ENCODE measurements at regions not wholly inside any gene's neighbourhood (a gene's known extent, or its start where the extent isn't known, plus 50 kb on each side); places are given as distances from the start of the nearest gene placed in this dataset.

DNA sequence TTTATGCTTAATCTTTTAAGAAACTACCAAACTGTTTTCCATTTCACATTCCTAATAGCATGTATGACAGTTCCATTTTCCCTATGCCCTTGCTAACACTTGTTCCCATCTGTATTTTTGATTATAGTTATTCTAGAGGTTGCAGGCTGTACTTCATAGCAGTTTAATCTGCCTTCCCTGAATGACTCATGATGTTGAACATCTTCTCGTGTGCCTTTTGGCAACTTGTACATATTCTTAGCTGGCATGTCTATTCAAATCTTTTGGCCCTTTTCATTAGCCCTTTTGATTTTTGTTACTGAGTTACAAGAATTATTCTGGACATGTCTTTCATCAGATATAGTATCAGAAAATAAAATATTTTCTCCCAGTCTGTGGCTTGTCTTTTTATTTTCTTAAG lies 320.3 kb downstream of the DIRAS2 start:
- Mint-ChIP-seq H3K4me1 (no peaks in the 10 kb centered on the region), H3K4me3 (no peak overlapping the region), H3K27ac (no peak overlapping the region), H3K36me3 (no peaks in the 10 kb centered on the region), H3K9me3 (no peaks in the 10 kb centered on the region), H3K27me3 (peaks cover 13% of the 10 kb centered on the region)

DNA sequence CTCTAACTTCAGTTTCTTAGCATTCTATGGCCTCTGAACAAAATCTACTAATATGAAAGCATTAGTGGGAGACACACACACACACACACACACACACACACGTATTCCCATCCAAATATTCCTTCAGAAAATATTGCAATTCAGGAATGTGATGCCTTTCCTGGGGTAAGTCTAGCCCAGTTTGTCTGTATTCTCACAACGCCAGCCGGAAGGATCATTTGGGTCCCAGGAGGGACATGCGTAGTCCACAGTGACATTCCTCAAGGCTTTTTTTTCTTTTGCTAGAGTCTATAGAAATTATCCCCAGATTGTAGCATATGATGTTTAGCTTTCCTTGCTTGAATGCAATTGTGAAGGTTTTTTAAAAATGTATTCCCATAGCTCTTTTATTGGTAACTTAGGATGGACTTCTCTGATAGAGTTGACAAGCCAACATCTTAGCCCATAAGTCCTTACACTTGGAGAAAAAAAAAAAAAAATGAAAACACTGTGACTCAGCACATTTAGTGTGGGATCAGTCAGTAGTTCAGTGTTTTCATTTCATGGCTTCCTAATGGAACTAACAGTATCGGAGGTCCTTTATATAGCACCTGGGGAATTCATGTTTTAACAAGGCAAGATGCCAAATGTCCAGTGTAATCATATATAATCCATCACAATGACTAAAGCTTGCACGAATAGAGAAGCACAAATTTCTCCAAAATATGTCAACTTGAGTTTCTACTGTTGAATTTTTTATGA lies 316.5 kb downstream of the DIRAS2 start:
- H3K9me3 Mint-ChIP-seq: no peaks in the 10 kb centered on the region
- no peak overlapping the region for H3K4me3 Mint-ChIP-seq
- no peaks in the 10 kb centered on the region for H3K4me1 Mint-ChIP-seq

DNA sequence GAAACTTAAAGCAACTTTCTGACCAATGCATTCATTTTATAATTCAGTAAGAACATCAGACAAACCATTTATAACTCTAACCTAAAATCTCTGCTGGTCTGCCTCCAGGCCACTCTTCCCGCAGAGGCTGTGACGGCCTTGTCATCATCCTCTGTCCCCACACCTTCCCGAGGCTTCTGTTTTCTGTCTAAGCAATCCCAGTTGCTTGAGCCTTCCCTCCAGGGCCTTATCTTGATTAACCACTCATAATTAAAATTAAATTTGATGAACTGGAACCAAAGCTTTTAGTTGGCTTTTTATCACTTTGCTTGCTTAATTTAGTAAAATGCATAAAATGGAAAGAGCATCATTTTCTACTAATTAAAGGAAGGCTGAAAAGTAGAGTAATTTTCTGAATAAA lies 312.4 kb downstream of the DIRAS2 start:
- Mint-ChIP-seq H3K9me3 (no peaks in the 10 kb centered on the region), H3K27me3 (peaks cover 37% of the 10 kb centered on the region), H3K4me1 (no peaks in the 10 kb centered on the region)

More for the DNA sequence above, 316.5 kb downstream of the DIRAS2 start:
- no peaks in the 10 kb centered on the region for H3K36me3 Mint-ChIP-seq
- peaks cover 17% of the 10 kb centered on the region for H3K27me3 Mint-ChIP-seq
- no peak overlapping the region for H3K27ac Mint-ChIP-seq

DNA sequence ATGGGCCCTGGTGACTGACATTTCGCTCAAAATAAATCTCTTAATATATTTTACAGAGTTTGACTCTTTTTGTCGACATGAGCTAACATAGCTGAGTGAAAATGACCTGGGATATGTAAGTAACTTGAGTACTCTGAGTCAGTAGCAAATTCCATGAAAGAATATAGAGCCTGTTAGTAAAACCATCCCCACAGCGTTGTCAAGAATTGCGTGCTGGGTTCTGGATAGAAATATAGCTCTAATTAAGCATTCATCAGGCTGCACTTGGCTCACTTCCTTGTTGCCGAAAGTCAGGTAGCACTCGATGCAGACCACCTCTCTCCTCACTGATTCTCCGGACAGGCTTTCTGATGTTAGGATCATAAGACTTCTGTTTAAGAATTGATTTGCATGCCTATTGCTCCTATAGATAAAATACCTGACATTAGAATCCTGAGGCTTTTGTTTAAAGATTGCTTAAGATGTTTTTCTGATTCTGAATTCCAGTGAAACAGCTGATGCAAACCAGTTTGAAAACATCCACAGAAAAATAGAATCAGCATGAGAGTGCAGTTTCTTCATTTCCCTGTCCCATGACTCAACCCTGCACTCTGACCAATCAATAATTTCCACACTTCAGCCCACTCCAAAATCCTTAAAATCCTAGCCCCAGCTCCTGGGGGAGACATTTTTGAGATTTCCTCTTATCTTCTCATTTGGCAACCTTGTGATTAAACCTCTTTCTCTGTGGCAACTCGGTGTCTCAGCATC lies 310.6 kb downstream of the DIRAS2 start:
- Mint-ChIP-seq H3K4me1 (no peaks in the 10 kb centered on the region), H3K9me3 (no peaks in the 10 kb centered on the region), H3K36me3 (peaks cover 2% of the 10 kb centered on the region), H3K4me3 (no peak overlapping the region), H3K27me3 (peaks cover 34% of the 10 kb centered on the region), H3K27ac (no peak overlapping the region)

More for the DNA sequence above, 312.4 kb downstream of the DIRAS2 start:
- no peak overlapping the region for H3K4me3 Mint-ChIP-seq
- H3K27ac Mint-ChIP-seq: no peak overlapping the region
- peaks cover 2% of the 10 kb centered on the region for H3K36me3 Mint-ChIP-seq

DNA sequence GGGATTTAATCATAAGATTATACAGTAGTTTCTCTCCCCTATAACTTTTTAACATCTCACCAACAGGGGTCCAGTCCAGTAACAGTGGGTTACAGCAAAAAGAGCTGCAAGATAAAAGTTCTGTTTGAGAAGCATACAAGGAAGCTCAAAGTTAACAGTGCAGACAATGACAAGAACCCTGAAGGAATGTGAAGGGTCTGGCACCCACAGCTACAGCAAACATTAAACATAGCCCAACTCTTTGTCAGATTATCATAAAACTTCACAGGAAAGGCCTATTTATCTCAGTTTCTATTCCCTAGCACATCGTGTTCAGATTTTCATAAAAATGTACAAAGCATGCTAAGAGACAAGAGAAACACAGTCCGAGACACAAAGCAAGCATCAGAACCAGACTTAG lies 309.4 kb downstream of the DIRAS2 start:
- no peaks in the 10 kb centered on the region for H3K9me3 Mint-ChIP-seq
- peaks cover 30% of the 10 kb centered on the region for H3K27me3 Mint-ChIP-seq
- no peak overlapping the region for H3K27ac Mint-ChIP-seq
- peaks cover 2% of the 10 kb centered on the region for H3K36me3 Mint-ChIP-seq
- no peaks in the 10 kb centered on the region for H3K4me1 Mint-ChIP-seq
- H3K4me3 Mint-ChIP-seq: no peak overlapping the region

DNA sequence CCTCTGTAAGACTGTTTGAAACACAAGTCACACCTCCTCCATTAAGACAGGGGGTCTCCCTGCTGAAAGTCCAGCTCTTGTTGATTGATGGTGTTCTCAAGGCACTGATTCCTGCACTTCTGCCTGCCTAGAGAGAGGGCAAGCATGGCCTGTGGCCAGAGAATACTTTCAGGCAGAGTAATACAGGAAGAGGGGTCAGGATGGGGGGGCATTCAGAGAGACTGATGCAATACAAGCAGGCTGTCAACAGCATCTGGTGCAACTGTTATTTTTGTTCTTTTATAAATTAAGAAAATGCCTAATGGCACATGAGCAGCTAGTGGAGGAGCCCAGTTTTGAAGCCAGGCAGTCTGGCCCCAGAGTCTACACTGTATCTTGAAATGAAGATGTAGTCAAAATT lies 302.2 kb downstream of the DIRAS2 start:
- no peaks in the 10 kb centered on the region for H3K4me1 Mint-ChIP-seq
- H3K36me3 Mint-ChIP-seq: no peaks in the 10 kb centered on the region
- H3K27ac Mint-ChIP-seq: no peak overlapping the region
- H3K27me3 Mint-ChIP-seq: peaks cover 8% of the 10 kb centered on the region
- no peak overlapping the region for H3K4me3 Mint-ChIP-seq
- peaks cover 5% of the 10 kb centered on the region for H3K9me3 Mint-ChIP-seq

DNA sequence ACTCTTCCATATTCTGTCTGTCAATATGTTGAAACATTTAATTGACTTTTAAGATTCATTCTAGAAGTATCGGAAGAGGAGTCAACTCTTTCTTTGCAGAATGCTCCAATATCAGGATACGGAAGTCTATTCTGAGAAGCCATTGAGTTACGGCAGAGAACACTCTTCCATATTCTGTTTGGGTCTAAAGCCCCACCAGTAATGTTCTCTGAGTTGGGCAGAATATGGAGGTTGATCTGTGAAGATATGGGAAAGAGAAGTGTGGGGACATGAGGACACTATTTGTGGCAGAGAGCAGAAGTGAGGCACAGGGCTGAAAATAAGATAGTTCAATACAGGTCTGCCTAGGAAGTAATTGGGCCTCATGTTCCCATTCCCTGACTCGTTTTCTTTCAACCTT lies 300.0 kb downstream of the DIRAS2 start:
- Mint-ChIP-seq H3K4me3 (no peak overlapping the region), H3K4me1 (no peaks in the 10 kb centered on the region), H3K9me3 (peaks cover 5% of the 10 kb centered on the region), H3K27ac (no peak overlapping the region), H3K36me3 (no peaks in the 10 kb centered on the region), H3K27me3 (peaks cover 12% of the 10 kb centered on the region)

DNA sequence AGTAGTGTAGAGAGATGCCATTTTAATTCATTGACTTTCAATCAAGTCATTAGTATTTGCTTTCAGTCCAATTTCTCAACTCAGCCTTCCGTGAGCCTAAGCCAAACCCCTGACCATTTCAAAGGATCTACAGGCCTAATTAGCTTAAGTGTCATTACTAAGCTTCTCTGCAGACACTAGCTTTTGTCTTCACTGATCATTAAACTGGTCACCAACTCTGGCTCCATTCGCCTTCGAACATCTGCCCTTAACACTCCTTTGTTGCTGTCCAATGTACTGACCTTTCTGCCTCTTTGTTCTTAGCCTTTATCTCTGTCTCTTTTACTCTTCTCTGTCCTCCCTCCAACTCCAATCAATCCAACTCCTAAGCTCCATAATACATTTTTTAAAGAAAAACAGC lies 299.3 kb downstream of the DIRAS2 start:
- H3K27me3 Mint-ChIP-seq: peaks cover 17% of the 10 kb centered on the region
- peaks cover 5% of the 10 kb centered on the region for H3K9me3 Mint-ChIP-seq
- H3K27ac Mint-ChIP-seq: no peak overlapping the region
- H3K4me3 Mint-ChIP-seq: no peak overlapping the region
- H3K36me3 Mint-ChIP-seq: no peaks in the 10 kb centered on the region
- H3K4me1 Mint-ChIP-seq: no peaks in the 10 kb centered on the region

DNA sequence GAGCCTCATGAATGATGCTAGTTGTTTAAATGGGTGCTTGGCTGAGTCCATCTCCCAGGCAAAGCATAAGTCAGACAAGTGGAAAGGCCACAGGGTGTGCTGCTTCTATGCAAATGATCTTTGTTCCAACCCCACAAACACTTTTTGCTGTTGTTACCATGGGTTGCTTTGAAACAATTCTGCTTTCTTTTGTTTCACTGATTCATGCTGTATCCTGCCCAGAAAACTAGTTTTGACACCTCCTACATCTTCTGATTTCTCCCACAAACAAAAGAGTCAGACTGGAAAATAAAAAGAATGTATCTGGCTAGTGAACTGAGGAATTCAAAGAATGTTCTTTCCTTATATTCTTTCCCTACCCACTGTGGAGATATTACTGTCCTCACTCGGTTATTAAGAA lies 298.6 kb downstream of the DIRAS2 start:
- Mint-ChIP-seq H3K9me3 (peaks cover 5% of the 10 kb centered on the region), H3K4me1 (no peaks in the 10 kb centered on the region), H3K27me3 (peaks cover 17% of the 10 kb centered on the region), H3K27ac (no peak overlapping the region), H3K4me3 (no peak overlapping the region), H3K36me3 (no peaks in the 10 kb centered on the region)

DNA sequence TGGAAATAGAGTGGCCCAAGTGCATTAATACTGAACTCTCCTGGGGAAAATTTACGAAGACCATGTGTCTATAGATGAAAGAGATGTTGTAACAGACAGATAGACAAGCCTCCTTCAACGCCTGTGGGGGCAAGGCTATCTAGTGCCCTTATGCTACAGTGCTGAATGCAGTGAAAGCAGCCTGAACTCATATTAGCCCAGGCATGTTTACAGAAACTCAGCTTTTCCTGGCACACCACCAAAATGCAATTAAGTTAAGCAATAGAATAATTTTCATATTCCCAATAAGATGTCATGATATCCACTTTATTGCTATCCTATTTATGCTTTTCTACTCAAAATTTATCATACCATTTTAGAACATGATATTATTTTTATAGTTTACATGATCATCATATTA lies 277.0 kb downstream of the DIRAS2 start:
- Mint-ChIP-seq H3K4me1 (no peaks in the 10 kb centered on the region), H3K36me3 (no peaks in the 10 kb centered on the region), H3K4me3 (no peak overlapping the region), H3K27me3 (peaks cover 22% of the 10 kb centered on the region), H3K9me3 (no peaks in the 10 kb centered on the region), H3K27ac (no peak overlapping the region)

DNA sequence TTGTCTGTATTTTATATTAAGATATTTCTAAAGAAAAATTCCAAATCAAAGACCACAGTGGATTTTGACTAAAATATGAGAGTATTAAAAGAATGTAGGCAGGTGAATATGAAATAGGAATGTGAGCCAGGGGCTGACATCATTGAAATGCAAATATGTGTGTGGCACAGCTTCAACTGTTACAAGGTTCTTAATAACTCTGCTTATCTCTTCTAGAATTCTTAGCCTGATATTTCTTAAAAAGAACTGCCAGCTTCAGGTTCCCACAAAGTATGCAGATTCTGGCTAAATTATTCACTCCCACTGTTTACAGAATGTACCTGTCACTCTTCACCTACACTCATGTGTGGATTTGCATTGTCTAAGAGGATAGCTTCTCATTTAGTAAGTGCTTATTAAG lies 274.4 kb downstream of the DIRAS2 start:
- peaks cover 20% of the 10 kb centered on the region for H3K27me3 Mint-ChIP-seq
- no peaks in the 10 kb centered on the region for H3K4me1 Mint-ChIP-seq
- no peak overlapping the region for H3K27ac Mint-ChIP-seq
- H3K36me3 Mint-ChIP-seq: no peaks in the 10 kb centered on the region
- no peak overlapping the region for H3K4me3 Mint-ChIP-seq
- H3K9me3 Mint-ChIP-seq: no peaks in the 10 kb centered on the region

DNA sequence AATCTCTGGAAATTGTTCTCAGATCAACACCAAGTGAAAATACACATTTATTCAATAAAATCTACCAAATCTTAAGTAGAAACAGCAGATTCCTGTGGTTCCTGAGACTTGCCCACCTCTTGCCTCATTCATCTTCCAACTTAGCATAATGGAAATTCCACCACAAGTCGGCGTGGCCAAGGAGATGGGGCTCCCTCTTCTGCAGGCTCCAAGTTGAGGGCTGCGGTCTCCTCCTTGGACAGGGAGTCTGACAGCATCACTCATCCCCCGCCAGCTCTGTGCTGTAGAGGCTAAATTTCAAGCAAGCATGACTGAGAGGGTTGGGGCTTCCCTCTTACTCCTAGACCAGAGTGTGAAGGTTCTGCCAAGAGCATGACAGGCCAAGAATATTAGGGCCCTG lies 273.7 kb downstream of the DIRAS2 start:
- Mint-ChIP-seq H3K4me3 (no peak overlapping the region), H3K27me3 (peaks cover 18% of the 10 kb centered on the region), H3K27ac (no peak overlapping the region), H3K4me1 (no peaks in the 10 kb centered on the region), H3K9me3 (no peaks in the 10 kb centered on the region), H3K36me3 (no peaks in the 10 kb centered on the region)

DNA sequence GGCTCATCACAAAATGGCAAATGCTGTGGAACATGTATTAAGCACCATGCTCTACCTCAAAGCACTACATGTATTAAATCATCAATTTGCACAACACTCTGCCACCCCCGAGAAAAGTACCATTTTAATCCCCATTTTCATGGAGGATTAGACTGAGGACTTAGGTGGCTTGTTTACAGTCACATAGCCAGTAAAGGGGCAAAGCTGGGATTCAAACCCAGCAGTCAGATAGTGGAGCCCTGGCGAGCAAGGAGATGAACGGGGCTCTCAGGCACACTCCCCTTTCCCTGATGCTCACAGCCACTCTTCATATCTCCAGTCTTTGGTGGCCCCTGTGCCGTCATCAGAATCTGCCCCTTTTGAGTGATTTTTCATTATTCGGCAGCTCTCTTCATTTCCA lies 262.9 kb downstream of the DIRAS2 start:
- Mint-ChIP-seq H3K27me3 (peaks cover 13% of the 10 kb centered on the region), H3K36me3 (no peaks in the 10 kb centered on the region), H3K27ac (no peak overlapping the region), H3K4me3 (no peak overlapping the region), H3K9me3 (no peaks in the 10 kb centered on the region), H3K4me1 (no peaks in the 10 kb centered on the region)

DNA sequence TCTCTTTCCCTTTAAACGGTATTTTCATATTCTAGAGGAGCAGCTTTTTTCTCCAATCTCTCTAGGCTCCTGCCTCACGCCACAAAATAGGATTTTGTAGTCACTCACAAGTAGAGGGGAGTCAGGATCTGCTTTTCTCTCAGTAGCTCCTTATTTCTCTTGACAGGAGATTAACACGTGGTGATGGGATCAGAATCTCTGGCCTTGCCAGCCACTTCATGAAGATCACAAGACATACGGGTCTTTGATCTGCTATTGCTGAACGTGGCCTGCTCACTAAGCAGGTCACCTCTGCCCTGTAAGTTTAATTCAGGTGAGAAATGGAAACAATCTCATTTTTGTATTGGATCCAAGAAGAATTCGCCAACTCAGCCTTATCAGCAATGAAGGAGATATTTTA lies 257.5 kb downstream of the DIRAS2 start:
- H3K27ac Mint-ChIP-seq: no peak overlapping the region
- no peaks in the 10 kb centered on the region for H3K9me3 Mint-ChIP-seq
- H3K36me3 Mint-ChIP-seq: no peaks in the 10 kb centered on the region

DNA sequence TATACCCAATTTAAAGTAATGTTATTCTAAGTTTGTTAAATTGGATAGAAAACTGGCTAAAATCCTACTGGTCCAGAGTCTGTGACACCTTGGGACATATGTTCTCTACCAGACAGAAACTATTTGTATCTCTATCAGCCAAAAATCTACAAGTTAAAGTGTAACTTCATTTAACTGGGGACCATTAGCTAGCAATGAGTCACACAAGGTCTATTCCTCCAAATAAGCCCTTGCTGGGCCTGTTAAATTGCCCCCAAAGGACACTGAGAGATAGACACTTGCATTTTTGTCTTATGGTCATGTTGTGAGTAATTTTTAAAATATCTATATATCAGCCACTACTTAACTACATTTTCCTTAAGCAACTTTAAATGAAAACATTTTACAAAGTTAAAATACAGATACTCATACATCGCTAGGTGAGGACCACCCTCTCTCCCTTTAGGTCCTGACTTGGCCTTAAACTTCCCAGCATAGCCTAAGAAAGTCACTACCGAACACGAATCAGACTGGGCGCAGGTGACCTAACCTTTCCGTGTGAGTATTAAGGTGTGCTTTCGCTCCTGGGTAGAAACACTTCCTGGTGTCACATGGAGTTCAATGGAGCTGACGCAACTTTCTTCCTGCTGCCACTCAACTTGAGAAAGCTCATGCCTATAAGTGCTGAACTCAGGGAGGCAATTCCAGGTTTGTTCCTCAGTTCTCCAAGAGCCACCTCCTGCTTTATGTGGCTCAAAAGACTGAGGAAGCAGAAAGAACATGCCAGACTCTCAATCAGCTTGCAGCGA lies 249.1 kb downstream of the DIRAS2 start:
- Mint-ChIP-seq H3K4me3 (no peak overlapping the region), H3K27me3 (peaks cover 10% of the 10 kb centered on the region), H3K36me3 (no peaks in the 10 kb centered on the region), H3K27ac (no peak overlapping the region), H3K4me1 (no peaks in the 10 kb centered on the region), H3K9me3 (no peaks in the 10 kb centered on the region)

More for the DNA sequence above, 257.5 kb downstream of the DIRAS2 start:
- Mint-ChIP-seq H3K4me1 (no peaks in the 10 kb centered on the region), H3K4me3 (no peak overlapping the region), H3K27me3 (peaks cover 11% of the 10 kb centered on the region)

DNA sequence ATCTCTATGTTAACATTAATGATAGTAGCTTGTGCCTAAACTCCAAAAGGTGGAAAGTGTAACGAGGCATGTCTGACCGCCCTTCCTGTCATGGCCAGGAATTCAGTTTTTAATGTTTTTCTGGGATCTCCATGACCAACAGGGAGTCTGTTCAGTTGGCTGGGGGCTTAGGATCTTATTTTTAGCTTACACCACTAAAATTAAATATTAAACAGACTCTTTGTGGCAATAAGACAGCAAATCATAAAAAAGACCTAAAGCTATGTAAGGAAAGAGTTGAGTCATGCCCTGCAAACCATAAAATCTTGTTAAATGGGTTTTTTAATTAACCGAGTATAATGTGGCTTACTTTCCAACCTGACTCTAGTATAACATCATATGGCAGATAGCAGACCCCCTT lies 247.8 kb downstream of the DIRAS2 start:
- H3K9me3 Mint-ChIP-seq: no peaks in the 10 kb centered on the region
- H3K27ac Mint-ChIP-seq: no peak overlapping the region
- no peak overlapping the region for H3K4me3 Mint-ChIP-seq
- peaks cover 10% of the 10 kb centered on the region for H3K27me3 Mint-ChIP-seq
- no peaks in the 10 kb centered on the region for H3K36me3 Mint-ChIP-seq
- H3K4me1 Mint-ChIP-seq: no peaks in the 10 kb centered on the region

Measured in activated naive CD4-positive, alpha-beta T cell treated with anti-CD3 and anti-CD28 coated beads, Interleukin-2, amount 50 U/mL, for 24 hours (primary cell).